HG03565 (cell line): ENCODE measurements at regions not wholly inside any gene's neighbourhood (a gene's known extent, or its start where the extent isn't known, plus 50 kb on each side); places are given as distances from the start of the nearest gene placed in this dataset.
A peak's percentile ranks its signal among the peaks of the same experiment; 100 is the strongest.
"Not testable (repeated sequence)": the region's sequence is repeated elsewhere in the genome, so short reads cannot be mapped to it uniquely, and the experiment has no call there.

Experiments used
- ATAC-seq: cut with Tn5 transposase; IDR thresholded peaks from one replicate; pipeline ENCODE4 v1.9.1; 2021; ENCODE audit warnings: mild to moderate bottlenecking, moderate library complexity; ENCODE audit not compliant: unreplicated experiment

DNA sequence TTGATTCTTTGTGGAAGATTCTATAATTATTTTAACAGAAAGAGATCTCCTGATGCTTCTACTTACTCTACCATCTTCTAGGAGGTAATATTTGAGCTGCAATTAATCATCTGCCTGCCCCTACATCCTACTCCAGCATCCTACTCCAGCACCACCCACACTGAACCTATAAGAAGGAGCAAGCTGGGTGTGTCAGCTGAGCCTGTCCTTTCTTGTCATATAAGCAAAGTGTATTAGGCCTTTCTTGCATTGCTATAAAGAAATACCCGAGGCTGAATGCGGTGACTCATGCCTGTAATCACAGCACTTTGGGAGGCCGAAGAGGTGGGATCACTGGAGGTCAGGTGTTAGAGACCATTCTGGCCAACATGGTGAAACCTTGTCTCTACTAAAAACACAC, 84.2 kb upstream of the ARG1 start:
- ATAC-seq: no peak

- ATAC-seq: no peak
Observed at GRCh38 chr6:131490441-131490840, 82.6 kb upstream of the ARG1 start.

DNA sequence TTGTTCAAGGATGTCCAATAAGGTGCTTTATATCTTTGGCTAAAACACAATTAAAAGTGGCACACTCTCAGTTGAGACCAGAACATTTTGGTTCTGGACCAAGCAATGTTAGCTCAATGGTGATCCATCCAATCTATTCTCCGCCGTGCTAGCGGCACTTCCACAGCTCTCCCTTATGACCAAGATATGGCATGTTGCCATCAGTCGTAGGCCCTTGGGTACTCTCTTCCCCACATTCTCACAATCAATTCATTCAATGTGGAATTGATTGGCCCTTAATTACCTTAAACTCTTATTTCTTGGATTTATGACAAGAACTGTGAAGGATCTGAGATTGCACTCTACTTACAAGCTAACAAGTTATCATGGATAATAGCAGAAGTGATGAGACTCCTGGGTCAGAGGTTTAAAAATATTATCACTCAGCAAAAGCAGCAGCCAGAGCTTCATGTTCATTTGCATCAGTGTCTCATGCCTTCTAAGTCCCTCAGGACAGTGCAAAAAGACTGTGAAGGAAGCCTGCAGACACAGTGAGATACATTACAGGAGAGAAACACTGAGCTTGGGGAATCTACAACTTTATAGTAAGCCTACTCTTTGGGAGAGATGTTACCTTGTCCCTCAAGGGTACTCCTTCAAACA, 80.0 kb upstream of the ARG1 start:
- ATAC-seq: no peak

DNA sequence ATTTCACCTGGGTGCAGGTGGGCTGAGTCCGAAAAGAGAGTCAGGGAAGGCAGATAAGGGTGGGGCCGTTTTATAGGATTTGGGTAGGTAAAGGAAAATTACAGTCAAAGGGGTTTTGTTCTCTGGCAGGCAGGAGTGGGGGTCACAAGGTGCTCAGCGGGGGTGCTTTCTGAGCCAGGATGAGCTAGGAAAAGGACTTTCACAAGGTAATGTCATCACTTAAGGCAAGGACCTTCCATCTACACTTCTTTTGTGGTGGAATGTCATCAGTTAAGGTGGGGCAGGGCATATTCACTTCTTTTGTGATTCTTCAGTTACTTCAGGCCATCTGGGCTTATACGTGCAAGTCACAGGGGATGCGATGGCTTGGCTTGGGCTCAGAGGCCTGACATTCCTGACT, 68.6 kb upstream of the ARG1 start:
- ATAC-seq: not testable (repeated sequence)

DNA sequence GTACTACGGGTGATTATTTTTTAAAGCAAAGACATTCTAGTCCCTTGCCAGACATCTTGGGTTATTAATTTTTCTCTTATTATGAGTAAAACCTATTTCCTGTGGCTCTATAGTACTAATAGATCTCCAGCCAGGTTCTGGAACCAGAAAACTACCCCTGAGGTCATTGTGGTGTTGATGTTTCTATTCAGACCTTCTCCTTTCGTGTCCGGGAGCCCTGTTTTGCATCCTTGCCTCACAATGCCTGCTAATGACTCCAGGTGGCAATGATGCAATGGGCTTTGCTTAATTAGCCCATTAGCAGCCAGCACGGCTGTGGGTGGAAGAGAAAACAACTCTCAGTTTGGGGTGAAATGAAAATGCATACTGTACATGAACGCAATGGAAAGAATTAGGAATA, 62.9 kb upstream of the ARG1 start:
- peak; percentile 51 for ATAC-seq

DNA sequence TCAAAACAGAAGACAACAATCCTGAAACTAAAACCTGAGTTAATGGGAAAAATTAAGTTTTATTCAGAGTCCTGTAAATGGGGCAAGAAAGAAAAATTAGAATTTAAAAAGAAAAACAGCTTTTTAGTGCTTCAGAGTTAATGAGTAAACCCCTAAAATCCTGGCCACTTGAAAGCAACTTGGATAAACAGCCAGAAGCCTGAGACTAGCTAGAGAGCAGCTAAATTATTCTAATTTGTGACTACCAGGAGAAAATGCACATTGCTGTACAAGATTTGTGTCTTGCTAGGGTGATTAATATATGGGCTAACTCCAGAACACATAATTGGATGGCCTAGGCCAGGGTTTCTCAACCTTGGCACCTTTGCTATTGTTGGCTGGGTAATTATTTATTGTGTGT, 62.4 kb upstream of the ARG1 start:
- ATAC-seq: no peak

DNA sequence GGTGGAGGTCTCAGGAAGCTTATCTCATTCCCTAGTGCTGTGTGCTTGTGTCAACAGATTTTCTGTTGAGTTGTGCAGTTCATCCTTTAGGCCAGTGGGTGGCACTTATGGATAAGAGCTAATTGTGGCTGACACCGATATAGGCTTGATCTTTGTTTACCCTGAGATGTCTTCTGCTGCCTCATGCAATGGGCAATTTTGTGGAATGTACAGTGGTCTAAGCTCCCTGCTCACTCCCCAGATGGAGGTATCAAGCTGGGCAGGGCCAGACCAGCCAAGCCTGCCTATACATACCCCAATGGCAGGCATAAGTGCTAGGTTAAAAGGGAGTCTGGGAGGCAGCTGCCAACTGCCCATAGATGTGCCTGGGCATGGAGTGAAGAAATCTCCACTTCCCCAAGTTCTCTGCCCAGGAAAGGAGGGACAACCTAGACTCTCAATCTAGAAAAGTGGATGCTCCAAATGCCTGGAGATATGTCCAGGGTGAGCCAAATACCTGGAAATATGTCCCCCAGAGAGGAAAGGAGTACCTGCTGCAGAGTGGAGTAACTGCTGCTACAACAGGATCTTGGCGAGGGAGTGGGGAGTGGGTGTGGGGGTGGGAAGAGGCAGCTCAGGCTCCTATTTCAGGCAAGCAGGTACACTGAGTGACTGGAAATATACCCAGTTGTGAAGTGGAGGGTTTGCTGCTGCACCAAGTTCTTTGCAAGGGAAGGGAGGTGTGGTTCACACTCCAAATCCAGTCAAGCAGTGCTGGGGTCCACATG, 53.2 kb upstream of the ARG1 start:
- peak; percentile 97 for ATAC-seq
